Skeletal muscle satellite cell (primary cell): ENCODE measurements at regions not wholly inside any gene's neighbourhood (a gene's known extent, or its start where the extent isn't known, plus 50 kb on each side); places are given as distances from the start of the nearest gene placed in this dataset.
"Not testable (repeated sequence)": the region's sequence is repeated elsewhere in the genome, so short reads cannot be mapped to it uniquely, and the experiment has no call there.

Experiments
- H3K27me3 ChIP-seq: 2 replicates; pipeline ENCODE4 v1.7.0; 2013; ENCODE audit warnings: low read length; ENCODE audit not compliant: control insufficient read depth, insufficient read depth
- H3K36me3 ChIP-seq: 2 replicates; pipeline ENCODE4 v1.7.0; 2013; ENCODE audit warnings: mild to moderate bottlenecking, control low read depth, low read length; ENCODE audit not compliant: insufficient read depth
- H3K4me1 ChIP-seq: 2 replicates; pipeline ENCODE4 v1.7.0; 2013; ENCODE audit warnings: low read length; ENCODE audit not compliant: control insufficient read depth, insufficient read depth
- H3K4me2 ChIP-seq: 2 replicates; pipeline ENCODE4 v1.7.0; 2013; ENCODE audit warnings: mild to moderate bottlenecking, low read length
- H3K4me3 ChIP-seq: 2 replicates; pipeline ENCODE4 v1.7.0; 2013; ENCODE audit warnings: low read length
- H3K9ac ChIP-seq: 2 replicates; pipeline ENCODE4 v1.7.0; 2013; ENCODE audit warnings: mild to moderate bottlenecking, low read depth, low read length, moderate library complexity
- H3K9me3 ChIP-seq: replicated peaks from 2 replicates; pipeline ENCODE4 v1.7.0; 2013; ENCODE audit warnings: mild to moderate bottlenecking, control low read depth, low read length

DNA sequence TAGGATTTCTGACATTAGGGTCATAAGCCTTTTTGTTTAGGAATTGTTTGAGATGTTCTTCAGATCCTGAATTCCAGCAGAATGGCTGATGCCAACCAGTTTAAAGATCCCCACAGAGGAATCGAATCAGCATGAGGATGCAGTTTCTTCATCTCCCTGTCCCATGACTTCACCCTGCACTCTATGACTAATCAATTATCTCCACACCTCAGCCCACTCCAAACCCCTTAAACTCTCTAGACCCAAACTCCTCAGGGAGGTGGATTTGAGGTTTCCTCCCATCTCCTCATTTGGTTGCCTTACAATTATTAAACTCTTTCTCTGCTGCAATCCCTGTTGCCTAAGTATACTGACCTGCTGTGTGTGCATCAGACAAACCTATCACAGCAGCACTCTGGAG lies 86.5 kb upstream of the CRY1 start:
- H3K9ac ChIP-seq: no peak overlapping the region
- no peak overlapping the region for H3K4me2 ChIP-seq
- H3K9me3 ChIP-seq: no peaks in the 10 kb centered on the region
- peaks cover 5% of the 10 kb centered on the region for H3K27me3 ChIP-seq
- H3K4me3 ChIP-seq: no peak overlapping the region
- no peaks in the 10 kb centered on the region for H3K4me1 ChIP-seq
- H3K36me3 ChIP-seq: no peaks in the 10 kb centered on the region

DNA sequence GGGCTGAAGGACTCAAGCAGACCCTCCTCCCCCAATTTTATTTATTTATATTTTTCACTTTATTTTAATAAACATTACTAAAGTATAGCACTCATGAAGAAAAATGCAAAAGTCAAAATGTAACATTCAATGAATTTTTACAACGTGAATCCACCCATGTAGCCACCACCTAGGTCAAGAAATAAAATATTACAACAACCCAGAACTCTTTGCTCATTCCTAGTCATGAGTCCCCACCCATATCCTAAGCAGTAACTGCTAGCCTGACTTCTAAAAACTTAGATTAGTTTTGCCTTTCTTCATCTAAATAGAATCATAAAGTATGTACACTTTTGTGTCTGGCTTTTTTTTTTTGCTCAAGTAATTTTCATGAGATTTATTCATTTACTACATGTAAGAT lies 86.9 kb upstream of the CRY1 start:
- no peaks in the 10 kb centered on the region for H3K36me3 ChIP-seq
- no peak overlapping the region for H3K4me2 ChIP-seq
- peaks cover 1% of the 10 kb centered on the region for H3K27me3 ChIP-seq

DNA sequence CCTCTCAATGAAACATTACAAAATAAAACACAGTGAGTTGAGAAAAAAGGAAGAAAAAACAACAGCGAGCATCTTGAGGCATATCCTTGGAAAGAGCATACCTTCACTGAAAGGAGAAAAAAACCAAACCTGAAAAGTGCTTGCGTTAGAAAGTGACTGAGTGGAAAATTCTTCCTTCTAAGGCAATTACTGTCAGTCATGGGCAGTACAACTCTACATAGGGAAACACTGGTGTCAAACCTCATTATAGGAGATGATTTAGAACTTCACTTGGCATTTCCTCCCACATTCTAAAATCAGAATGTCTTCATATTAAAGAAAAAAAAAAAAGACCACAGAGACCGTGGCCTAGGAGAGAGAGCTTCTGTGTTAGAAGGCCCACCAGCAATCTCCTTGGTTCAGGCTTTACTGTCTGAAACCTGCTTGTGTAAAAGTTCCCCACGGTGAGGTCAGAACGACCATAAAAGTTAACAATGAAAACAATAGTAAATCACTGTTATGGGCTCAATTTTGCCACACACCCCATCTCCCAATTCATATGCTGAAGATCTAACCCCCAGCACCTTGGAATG lies 91.1 kb upstream of the CRY1 start:
- Histone ChIP-seq H3K9ac (no peak overlapping the region), H3K27me3 (no peaks in the 10 kb centered on the region), H3K4me2 (no peak overlapping the region), H3K4me3 (no peak overlapping the region), H3K36me3 (no peaks in the 10 kb centered on the region), H3K4me1 (no peaks in the 10 kb centered on the region), H3K9me3 (no peaks in the 10 kb centered on the region)

More for the DNA sequence above, 86.9 kb upstream of the CRY1 start:
- H3K4me3 ChIP-seq: no peak overlapping the region
- H3K4me1 ChIP-seq: no peaks in the 10 kb centered on the region
- no peaks in the 10 kb centered on the region for H3K9me3 ChIP-seq
- H3K9ac ChIP-seq: no peak overlapping the region

DNA sequence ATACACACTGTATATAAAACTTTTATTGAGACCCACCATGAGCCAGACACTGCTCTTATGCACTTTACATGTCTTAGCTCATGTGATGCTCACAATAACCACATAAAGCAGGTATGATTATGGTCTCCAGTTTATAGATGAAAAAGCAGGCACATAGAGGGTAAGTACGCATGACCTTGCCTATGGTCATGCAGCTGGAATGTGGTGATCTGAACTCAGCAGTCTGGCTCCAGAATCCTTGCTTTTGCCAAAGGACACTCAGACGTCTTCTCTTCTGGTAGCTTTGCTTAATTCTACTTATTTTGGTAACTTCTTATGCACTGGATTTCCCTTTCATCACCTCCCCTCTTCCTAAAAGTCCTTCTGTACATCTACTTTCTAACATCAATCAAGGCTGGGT lies 103.3 kb upstream of the CRY1 start:
- H3K9ac ChIP-seq: no peak overlapping the region
- no peak overlapping the region for H3K4me3 ChIP-seq
- H3K4me1 ChIP-seq: no peaks in the 10 kb centered on the region
- H3K36me3 ChIP-seq: no peaks in the 10 kb centered on the region
- no peaks in the 10 kb centered on the region for H3K9me3 ChIP-seq
- no peaks in the 10 kb centered on the region for H3K27me3 ChIP-seq
- H3K4me2 ChIP-seq: no peak overlapping the region

DNA sequence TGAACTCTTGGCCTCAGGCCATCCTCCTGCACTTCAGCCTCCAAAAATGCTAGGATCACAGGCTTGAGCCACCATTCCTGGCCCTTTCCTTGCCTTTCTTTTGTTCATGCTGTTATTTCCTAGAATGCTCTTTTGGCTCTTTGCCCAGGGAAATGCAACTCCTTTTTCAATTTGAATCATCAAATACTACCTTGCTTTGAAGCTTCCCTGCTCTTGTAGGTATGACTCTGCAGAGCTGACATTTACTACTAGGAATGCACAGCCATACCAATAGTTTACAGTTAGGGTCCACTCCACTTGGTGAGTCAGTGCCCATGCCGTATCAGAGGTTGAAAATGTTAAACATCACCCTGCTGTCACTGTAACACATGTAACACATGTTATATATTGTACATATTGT lies 107.0 kb upstream of the CRY1 start:
- H3K27me3 ChIP-seq: no peaks in the 10 kb centered on the region
- H3K9ac ChIP-seq: no peak overlapping the region
- no peak overlapping the region for H3K4me3 ChIP-seq
- no peaks in the 10 kb centered on the region for H3K36me3 ChIP-seq
- H3K4me2 ChIP-seq: no peak overlapping the region
- H3K9me3 ChIP-seq: no peaks in the 10 kb centered on the region
- no peaks in the 10 kb centered on the region for H3K4me1 ChIP-seq

DNA sequence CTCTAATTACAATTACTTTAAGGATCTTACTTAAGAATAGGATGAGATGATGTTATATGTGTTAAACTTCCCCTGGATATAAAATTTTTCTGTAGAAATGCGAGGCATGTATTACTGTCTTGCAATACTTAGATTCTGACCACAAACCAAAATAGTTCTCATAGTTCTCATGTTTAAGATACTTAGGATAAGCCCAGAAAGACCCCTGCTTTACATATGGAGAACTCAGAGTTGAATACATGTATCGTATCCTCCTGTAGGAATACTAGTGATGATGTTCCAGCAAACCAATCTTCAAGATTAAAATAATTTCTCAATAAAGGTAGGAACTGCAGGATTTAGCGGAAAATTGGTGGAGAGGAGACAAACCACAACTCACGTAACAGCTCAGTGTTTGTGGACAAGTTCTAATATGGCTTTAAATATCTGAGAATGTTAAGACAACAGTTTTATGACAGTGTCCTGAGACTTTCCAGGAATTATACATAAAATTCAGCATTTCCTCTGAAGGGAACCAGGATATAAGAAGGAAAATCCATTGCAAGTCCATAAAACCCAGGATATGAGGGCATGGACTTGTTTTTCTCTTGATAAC lies 114.7 kb upstream of the CRY1 start:
- Histone ChIP-seq H3K36me3 (no peaks in the 10 kb centered on the region), H3K9ac (no peak overlapping the region), H3K4me2 (no peak overlapping the region), H3K4me3 (no peak overlapping the region), H3K27me3 (no peaks in the 10 kb centered on the region), H3K4me1 (peaks cover 2% of the 10 kb centered on the region), H3K9me3 (no peaks in the 10 kb centered on the region)

DNA sequence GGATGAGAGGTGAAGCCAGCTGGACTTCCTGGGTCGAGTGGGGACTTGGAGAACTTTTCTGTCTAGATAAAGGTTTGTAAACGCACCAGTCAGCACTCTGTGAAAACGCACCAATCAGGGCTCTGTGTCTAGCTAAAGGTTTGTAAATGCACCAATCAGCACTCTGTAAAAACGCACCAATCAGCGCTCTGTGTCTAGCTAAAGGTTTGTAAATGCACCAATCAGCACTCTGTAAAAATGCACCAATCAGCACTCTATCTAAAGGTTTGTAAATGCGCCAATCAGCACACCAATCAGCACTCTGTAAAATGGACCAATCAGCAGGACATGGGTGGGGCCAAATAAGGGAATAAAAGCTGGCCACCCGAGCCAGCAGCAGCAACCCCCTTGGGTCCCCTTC lies 116.4 kb upstream of the CRY1 start:
- H3K9me3 ChIP-seq, H3K9ac ChIP-seq, H3K4me2 ChIP-seq, H3K27me3 ChIP-seq, H3K4me3 ChIP-seq, H3K4me1 ChIP-seq, H3K36me3 ChIP-seq: not testable (repeated sequence)

DNA sequence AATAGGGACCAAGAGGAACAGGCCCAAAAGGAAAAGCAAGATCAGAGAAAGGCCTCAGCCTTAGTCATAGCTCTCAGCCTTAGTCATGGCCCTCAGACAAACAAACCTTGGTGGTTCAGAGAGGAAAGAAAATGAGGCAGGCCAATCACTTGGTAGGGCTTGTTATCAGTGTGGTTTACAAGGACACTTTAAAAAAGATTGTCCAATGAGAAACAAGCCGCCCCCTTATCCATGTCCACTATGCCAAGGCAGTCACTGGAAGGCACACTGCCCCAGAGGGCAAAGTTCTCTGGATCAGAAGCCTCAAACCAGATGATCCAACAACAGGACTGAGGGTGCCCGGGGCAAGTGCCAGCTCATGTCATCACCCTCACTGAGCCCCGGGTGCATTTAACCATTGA lies 121.0 kb upstream of the CRY1 start:
- not testable (repeated sequence) for H3K4me3 ChIP-seq, H3K9me3 ChIP-seq, H3K4me2 ChIP-seq, H3K36me3 ChIP-seq, H3K4me1 ChIP-seq, H3K27me3 ChIP-seq, H3K9ac ChIP-seq

DNA sequence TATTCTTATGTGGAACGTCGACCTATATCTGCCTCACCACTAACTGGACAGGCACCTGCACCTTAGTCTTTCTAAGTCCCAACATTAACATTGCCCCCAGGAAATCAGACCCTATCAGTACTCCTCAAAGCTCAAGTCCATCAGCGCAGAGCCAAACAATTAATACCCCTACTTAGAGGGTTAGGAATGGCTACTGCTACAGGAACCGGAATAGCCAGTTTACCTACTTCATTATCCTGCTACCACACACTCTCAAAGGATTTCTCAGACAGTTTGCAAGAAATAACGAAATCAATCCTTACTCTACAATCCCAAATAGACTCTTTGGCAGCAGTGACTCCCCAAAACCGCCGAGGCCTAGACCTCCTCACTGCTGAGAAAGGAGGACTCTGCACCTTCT lies 123.1 kb upstream of the CRY1 start:
- not testable (repeated sequence) for H3K36me3 ChIP-seq, H3K4me2 ChIP-seq, H3K9me3 ChIP-seq, H3K9ac ChIP-seq, H3K4me1 ChIP-seq, H3K4me3 ChIP-seq
- H3K27me3 ChIP-seq: peaks cover 11% of the 10 kb centered on the region

DNA sequence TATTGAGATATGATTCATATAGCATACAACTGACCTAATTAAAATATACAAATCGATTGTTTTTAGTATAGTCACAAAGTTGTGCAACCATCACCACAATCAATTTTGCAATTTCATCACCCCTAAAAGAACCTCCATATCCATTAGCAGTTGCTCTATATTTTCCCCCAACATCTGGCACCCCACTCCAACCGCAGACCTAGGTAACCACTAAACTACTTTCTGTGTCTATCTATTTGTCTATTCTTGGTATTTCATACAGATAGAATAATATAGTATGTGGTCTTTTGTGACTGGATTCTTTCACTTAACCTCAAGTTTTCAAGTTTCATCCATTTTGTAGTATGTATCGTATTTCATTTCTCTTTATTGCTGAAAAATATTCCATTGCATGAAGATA lies 126.0 kb upstream of the CRY1 start:
- Histone ChIP-seq H3K4me1 (no peaks in the 10 kb centered on the region), H3K9me3 (no peaks in the 10 kb centered on the region), H3K9ac (no peak overlapping the region), H3K4me2 (no peak overlapping the region), H3K4me3 (no peak overlapping the region), H3K27me3 (peaks cover 24% of the 10 kb centered on the region), H3K36me3 (no peaks in the 10 kb centered on the region)

DNA sequence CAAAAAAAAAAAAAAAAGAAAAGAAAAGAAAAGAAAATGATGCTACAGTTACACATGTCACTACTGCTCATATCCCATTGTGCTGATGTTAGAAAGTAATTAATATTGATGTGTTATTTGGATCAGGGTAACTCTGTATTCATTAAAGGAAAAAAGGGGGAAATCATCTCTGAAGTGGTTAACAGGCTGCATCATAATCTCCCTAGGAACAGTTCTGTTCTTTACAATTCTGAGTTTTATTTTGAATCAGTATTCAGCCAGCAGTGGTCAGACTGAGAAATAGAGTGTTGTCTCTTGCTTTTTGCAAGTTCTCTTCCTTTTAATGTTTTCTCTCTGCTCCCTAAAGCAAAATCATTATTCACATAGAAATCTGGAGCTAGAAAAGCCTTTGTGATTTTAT lies 128.6 kb upstream of the CRY1 start:
- Histone ChIP-seq H3K4me2 (no peak overlapping the region), H3K36me3 (no peaks in the 10 kb centered on the region), H3K4me1 (peaks cover 2% of the 10 kb centered on the region), H3K27me3 (peaks cover 24% of the 10 kb centered on the region), H3K4me3 (no peak overlapping the region), H3K9ac (no peak overlapping the region), H3K9me3 (no peaks in the 10 kb centered on the region)

DNA sequence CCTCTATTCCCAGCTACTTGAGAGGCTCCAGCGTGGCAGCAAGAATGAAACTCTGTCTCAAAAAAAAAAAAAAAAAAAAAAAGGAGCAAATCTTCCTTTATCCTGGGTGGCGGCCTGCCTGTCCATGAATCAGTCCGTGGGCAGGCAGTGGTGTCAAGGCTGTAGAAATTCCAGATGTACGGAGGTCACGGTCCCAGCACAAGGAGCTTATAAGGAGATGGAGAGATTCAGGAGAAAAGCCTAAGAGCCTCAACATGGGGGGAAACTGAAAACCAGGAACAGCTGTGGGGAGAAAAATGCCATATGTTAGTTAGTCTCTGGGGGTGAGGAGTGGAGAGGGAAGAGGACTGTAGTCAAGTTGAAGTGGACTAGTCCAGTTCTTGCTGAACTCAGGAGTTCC lies 130.5 kb upstream of the CRY1 start:
- H3K4me3 ChIP-seq: no peak overlapping the region
- no peaks in the 10 kb centered on the region for H3K9me3 ChIP-seq
- peaks cover 24% of the 10 kb centered on the region for H3K27me3 ChIP-seq
- no peak overlapping the region for H3K9ac ChIP-seq
- no peaks in the 10 kb centered on the region for H3K36me3 ChIP-seq
- H3K4me2 ChIP-seq: no peak overlapping the region
- H3K4me1 ChIP-seq: peaks cover 2% of the 10 kb centered on the region
